ENCODE measurements at regions not wholly inside any gene's neighbourhood (a gene's known extent, or its start where the extent isn't known, plus 50 kb on each side); places are given as distances from the start of the nearest gene placed in this dataset.

DNA sequence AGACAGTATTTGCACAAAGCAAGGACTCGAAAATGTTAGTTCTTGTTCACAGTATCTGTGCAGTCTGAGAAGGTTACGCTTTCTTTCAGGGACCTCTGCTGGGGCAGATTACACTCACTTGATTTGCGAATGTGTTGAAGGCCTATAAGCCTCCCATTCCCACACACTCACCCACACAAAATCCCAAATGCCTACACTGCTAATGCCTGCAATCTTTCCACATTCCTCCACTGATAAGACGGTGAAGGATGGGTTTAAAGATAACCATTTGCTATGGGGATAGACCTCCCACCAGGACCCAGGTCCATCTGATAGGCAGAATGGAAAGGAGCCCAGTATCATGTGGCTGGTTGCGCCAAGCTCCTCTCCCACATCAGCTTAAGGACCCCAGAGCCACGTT lies 394.9 kb upstream of the SALL1 start:
- TF ChIP-seq GATA3 (IDR thresholded peaks at IDR 0.05; ENCODE audit: low read depth, low read length) (no peak), GATA2 (IDR thresholded peaks at IDR 0.05; ENCODE audit: low read depth, low read length) (no peak)

DNA sequence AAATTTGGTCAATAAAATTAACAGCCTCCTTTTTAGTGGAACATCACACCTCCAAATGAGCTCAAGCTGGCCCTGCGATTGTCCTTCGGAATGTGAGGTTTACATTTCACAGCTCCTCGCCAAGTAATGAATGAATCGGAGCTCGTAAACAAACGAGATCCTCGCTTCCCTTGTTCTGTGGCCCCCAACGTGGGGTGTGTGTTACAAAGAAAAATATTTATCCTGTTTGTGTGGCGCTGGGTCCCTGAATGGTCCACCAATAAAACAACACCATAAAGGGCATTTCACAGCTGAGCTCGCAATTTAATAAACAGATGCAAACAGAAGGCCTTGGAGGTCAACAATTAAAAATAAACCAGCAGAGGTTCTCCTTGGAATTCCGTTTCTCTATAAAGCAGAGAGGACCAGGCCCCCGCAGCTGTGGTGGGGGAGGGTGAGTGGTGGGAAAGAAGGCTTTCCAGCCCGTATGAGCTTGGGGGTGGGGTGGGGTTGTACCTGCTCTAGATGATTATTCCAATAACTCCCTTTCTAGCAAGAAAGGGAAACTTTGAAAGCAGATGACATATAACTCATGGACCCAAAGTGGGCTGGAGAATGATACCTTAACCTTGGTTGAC lies 393.9 kb upstream of the SALL1 start:
- TF ChIP-seq GATA2 (IDR thresholded peaks at IDR 0.05; ENCODE audit: low read depth, low read length) (no peak), GATA3 (IDR thresholded peaks at IDR 0.05; ENCODE audit: low read depth, low read length) (no peak)

DNA sequence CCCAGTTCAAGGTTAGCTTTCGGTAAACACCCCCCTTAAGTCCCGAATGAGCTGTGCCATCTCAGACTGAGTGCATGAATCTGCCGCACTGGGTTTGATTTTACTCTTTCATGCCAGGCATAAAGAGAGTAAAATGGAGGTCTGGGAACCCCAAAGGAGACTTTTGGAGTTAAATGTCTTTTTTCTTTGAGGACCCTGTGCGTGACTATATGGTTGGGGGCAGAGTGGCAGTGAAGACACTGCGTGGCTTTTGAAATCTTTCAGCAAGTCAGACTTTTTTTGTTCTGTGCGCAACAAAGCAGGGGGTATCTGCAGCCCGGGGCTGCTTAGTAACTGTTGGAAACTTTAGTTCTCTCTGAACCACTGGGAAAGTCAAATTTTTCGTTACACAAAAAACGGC lies 392.9 kb upstream of the SALL1 start:
- TF ChIP-seq GATA2 (IDR thresholded peaks at IDR 0.05; ENCODE audit: low read depth, low read length): no peak
- TF ChIP-seq GATA3 (IDR thresholded peaks at IDR 0.05; ENCODE audit: low read depth, low read length): no peak

DNA sequence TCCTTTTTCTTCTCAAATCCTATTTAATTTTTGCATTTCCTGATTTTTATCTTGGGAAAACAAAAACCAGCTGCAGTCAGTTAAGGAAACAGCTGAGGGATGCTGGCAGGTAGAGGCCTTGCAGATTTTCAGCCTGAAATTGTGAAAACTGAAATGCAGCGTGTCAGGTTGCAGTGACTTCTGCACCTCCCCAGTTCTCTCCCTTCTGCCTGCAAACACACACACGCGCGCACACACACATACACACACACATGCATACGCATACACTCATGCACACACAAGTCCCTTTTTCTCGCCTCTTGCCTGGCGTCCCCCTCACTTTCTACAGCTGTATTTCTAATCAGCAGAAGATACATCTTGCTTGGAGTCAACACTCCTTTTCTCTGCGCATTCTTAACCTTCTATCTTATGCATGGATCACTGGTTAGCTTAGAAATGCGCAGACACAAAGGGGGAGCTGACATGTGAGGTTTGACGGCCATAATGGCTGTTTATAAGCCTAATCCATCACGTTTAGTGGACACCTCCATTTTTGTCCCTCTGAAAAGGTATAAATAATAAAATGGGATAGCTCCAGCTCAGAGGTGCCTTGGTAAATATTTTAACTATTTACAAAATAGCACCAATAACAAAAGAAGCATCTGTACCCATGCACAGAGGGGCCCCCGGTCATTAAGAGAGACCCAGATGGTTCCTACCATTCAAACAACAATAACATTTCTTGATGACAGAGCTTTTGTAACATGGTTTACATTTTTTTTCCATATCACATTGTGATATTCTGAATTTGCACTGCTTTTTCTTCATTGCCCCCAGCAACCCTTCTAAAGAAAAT lies 392.1 kb upstream of the SALL1 start:
- TF ChIP-seq GATA2 (IDR thresholded peaks at IDR 0.05; ENCODE audit: low read depth, low read length) (peak; percentile 46; the same call in 1 of the 2 replicates), GATA3 (IDR thresholded peaks at IDR 0.05; ENCODE audit: low read depth, low read length) (no peak)

DNA sequence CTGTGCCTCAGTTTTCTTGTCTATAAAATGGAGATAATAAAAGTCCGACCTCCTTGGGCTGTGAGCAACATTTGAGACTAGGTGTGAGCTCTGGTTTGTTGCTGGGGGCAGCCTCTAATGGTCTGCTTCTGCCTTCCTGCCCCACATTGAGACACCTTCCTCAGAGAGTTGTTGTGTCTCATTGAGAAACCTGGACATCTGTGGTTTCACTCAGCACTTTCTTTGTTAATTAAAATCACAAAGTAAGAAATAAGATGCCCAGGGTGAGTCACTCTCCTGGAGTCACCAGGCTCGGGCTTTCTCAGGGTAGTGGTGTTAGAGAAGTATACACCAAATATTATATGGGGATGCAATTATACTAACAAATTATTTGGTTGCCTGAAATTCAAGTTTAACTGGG lies 389.2 kb upstream of the SALL1 start:
- TF ChIP-seq GATA3 (IDR thresholded peaks at IDR 0.05; ENCODE audit: low read depth, low read length) (no peak), GATA2 (IDR thresholded peaks at IDR 0.05; ENCODE audit: low read depth, low read length) (no peak)

DNA sequence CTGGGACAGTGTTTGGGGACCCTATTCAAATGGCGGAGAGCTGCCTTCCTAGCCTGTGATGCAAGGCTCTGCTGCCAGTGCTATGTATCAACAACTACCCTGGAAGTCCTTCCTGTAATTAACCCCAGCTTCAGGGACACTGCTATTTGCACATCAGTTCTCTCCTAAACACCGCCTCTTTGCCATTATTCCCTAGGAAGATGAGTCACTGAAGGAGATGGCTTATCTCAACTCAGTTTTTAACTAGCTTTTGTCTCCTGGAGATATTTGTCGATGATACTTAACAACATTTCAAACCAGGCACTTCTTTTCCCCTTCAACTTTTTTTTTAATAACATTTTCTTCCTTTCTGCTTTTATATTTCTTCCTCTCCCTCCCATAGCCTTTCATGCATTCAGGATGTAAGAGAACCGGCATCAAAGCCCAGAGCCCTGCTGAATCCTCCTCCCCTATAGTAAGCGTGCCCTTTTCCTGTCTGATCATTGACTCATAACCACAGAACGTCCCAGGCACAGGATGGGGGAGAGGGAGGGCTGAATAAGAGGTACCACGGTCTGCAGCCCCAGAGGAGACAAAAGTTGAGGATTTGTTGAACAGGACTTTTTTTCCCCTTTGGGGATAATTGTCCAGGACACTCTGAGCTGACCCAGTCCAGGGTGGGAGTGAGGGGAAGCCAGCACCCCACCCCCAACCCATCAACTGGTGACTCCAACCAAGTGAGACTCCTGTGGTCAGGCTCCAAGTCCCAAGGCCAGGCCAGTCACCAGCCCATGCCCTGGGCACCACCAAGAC lies 387.8 kb upstream of the SALL1 start:
- TF ChIP-seq GATA2 (IDR thresholded peaks at IDR 0.05; ENCODE audit: low read depth, low read length) (no peak), GATA3 (IDR thresholded peaks at IDR 0.05; ENCODE audit: low read depth, low read length) (no peak)

DNA sequence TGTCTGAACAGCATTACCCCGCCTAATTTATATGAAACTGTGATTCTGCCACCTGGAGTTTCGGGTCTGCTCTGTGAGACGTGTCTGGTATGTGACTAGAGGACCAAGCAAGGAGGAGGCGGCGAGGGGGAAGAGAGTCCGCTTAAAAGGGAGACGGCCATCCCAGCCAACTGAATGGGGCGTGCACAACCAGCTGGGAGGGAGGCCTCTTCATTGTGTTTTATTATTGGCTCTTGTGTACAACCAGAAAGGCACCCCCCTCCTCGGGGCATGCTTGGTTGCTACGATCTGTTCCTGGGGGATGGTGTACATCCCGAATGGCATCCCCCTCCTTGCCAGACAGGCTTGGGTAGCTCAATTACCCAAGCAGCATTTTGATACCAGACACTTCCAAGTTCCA lies 384.5 kb upstream of the SALL1 start:
- TF ChIP-seq GATA3 (IDR thresholded peaks at IDR 0.05; ENCODE audit: low read depth, low read length) (no peak), GATA2 (IDR thresholded peaks at IDR 0.05; ENCODE audit: low read depth, low read length) (no peak)

DNA sequence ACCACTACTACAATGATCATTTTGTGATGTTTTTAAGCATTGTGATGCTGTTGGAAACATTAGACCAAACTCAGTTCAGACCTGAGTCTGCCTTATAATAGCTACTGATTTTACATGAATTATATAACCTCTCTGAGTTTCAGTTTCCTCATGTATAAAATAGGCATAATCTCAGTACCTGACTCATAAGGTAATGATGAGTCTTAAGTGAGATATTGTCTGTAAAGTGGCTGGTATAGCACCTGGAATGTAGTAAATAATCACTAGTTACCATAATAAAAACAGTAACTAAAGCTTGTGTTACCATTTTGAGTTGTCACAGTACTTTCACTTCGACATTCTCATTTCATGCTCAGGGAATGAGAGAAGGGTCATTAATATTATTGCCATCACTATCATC lies 381.5 kb upstream of the SALL1 start:
- no peak for TF ChIP-seq GATA2 (IDR thresholded peaks at IDR 0.05; ENCODE audit: low read depth, low read length)
- TF ChIP-seq GATA3 (IDR thresholded peaks at IDR 0.05; ENCODE audit: low read depth, low read length): no peak

DNA sequence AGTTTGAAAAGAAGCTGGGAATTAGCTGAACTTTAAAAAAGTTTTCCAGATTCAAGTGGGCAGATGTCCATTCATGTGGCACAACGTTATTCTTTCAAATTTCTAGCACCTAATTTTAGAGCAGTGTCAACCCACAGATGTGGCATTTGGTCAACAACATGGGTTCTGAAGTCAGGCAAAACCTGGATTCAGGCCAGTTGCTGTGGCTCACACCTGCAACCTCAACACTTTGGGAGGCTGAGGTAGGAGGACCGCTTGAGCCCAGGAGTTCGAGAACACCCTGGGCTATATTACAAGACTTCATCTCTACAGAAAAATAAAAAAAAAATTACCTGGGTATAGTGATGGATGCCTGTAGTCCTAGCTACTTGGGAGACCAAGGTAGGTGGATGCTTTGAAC lies 380.2 kb upstream of the SALL1 start:
- no peak for TF ChIP-seq GATA2 (IDR thresholded peaks at IDR 0.05; ENCODE audit: low read depth, low read length)
- no peak for TF ChIP-seq GATA3 (IDR thresholded peaks at IDR 0.05; ENCODE audit: low read depth, low read length)

DNA sequence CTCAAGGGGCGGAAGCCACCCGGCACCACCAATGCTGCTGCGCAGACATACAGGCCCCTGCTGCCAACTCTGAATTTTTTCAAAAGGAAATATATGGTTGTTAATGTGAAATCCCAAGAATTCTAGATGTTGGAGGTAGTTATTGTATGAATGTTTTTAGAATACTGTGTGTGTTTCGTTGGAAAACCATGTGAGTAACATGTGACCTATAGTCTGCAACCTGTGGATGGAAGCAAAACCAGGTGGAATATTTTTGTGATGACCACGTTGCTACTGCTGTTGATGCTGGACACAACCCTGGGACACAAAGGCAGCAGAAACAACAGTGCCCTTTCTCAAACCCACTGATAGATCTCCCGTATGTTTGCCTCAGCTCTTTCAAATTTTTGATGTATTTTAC lies 376.3 kb upstream of the SALL1 start:
- TF ChIP-seq GATA2 (IDR thresholded peaks at IDR 0.05; ENCODE audit: low read depth, low read length) (no peak), GATA3 (IDR thresholded peaks at IDR 0.05; ENCODE audit: low read depth, low read length) (no peak)

DNA sequence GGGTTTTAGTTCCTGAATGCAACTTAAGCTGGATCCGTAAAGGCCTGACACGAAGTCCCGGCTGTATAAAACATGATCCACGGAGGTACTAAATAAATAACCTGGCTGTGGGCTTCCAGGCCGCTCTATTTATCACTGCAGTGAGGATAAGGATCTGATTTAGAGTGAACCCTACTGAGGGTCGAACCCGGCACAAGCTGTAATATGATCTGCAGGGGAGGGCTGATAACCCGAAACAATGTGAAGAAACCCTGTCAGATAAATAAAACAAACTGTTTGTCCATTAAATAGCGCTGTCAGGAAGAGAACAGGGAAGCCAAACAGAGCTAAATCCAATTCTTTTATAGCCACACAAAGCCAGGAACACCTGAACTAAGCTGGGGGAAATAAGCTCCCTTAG lies 375.6 kb upstream of the SALL1 start:
- TF ChIP-seq GATA3 (IDR thresholded peaks at IDR 0.05; ENCODE audit: low read depth, low read length) (no peak), GATA2 (IDR thresholded peaks at IDR 0.05; ENCODE audit: low read depth, low read length) (0 out of 2 replicates have a peak, but pooled peaks have one; percentile 12)

DNA sequence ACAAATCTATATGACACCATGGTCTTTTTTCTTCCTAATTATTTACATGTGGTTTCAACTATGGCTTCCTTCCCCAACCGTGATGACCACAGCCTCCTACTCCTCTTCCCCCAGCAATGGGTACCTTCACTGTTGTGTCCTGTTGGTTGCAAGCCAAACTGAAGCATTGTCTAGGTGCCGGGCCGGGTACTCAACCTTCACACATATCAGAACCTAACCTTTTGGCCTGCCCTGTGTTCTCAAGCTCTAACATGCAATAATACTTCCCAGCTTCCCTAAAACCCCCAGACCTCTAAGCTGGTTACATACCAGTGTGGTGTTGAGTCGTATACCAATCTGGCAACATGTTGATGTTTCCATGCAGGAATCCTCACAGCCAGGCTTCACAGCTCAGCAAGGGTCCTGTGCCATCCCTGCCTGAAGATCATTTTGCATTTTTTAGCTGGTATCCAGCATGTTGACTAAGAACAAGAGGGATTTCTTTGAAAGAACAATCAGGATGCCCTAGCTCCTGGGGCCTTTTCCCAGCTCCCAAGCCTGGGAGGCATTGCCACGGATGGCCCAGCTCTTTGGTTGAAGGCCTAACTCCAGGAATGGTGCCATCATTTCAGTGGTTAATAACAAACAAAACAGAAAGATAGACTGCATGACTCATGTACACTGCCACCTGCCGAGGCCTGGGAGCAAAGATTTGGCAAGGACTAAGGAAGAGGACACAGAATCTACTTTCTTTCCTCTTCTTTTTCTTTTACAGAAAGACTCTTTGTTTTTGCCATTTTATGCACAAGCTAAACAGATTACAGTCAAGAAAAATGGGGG lies 373.7 kb upstream of the SALL1 start:
- TF ChIP-seq GATA3 (IDR thresholded peaks at IDR 0.05; ENCODE audit: low read depth, low read length) (no peak), GATA2 (IDR thresholded peaks at IDR 0.05; ENCODE audit: low read depth, low read length) (no peak)

DNA sequence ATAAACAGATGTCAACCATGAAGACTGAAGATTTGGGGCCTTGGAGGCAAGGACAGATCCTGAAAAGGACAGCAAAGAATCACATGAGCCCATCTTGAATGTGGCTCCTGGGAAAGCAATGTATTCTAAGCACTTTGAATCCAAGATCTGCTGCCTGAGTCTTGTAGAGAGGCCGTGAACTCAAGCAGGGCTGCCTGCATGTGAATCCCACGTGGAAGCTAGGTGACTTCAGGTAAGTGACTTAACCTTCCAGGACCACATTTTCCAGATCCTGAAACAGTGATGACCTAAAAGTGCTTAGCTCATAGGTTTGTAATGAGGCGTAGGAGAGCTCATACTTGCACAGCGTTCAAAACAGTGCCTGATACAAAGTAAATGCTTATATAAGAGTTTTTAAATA lies 373.0 kb upstream of the SALL1 start:
- TF ChIP-seq GATA2 (IDR thresholded peaks at IDR 0.05; ENCODE audit: low read depth, low read length) (no peak), GATA3 (IDR thresholded peaks at IDR 0.05; ENCODE audit: low read depth, low read length) (no peak)

DNA sequence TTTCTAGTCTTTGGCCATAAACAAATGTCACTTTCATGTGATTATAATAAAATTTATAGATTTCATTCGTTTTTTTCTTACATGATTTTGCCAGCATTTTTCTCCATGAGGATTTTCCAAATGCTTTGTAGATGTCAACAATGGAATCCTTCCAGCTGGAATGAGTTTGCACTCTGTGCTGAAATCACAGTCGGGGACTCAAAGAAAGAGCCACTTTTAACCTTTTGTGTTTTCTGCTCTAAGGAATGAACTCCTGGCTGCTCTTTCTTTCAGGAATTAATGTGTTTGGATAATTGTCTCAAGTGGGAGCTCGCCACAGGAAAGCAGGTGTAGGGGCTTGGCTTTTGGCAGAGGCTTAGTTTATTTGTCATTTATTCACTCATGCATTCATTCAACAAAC lies 372.3 kb upstream of the SALL1 start:
- no peak for TF ChIP-seq GATA2 (IDR thresholded peaks at IDR 0.05; ENCODE audit: low read depth, low read length)
- no peak for TF ChIP-seq GATA3 (IDR thresholded peaks at IDR 0.05; ENCODE audit: low read depth, low read length)

Measured in SH-SY5Y (cell line).